GM19239 (cell line): ENCODE measurements at regions not wholly inside any gene's neighbourhood (a gene's known extent, or its start where the extent isn't known, plus 50 kb on each side); places are given as distances from the start of the nearest gene placed in this dataset.

ENCODE experiments used
- DNase-seq: peaks from one replicate; pipeline ENCODE4 v3.0.0; 2011; ENCODE audit warnings: low spot score; ENCODE audit not compliant: insufficient read length
- FAIRE-seq: peaks from 2 replicates; lab custom pipeline; 2011; peaks lifted over from hg19 to GRCh38; lab: Jason Lieb, UNC

DNA sequence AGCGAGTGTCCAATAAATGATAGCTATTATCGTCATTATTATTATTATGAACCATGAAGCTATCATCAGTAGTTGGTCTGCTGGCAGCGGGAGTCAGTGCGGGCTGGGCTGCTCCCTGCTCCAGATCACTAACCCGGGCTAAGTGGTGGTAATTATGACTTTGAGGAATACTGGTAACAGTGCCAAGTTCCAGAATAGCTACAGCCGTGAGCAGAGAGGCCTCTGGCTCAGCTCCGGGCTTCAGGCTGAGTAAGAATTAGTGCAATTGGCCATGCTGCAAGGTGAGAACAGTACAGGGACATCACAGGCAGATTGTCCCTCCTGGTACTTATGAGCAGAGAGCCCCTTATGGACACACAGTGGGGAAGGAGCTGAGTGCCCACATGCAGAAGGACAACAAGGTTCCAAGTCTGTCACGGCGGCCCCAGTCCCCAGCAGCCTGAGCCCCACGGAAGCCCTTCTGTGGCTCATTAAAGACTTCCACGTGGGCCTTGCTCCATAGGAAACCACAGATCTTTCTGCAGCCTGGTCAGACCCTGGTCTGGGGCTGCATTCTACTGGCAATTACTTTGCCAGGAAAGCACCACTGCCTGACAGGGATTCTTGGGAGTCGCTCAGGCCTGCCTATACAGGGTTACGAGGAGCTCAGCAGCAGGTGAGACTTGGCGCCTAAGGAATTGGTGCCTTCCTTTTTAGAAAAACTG lies 235.1 kb downstream of the RRAGC start:
- FAIRE-seq (no peak), DNase-seq (no peak)

- FAIRE-seq: no peak
These were observed 236.0 kb downstream of the RRAGC start for GRCh38 chr1:38623529-38623928.

GRCh38 chr1:38622197-38622596 lies 237.4 kb downstream of the RRAGC start:
- DNase-seq: no peak
- no peak for FAIRE-seq

More at GRCh38 chr1:38623529-38623928, 236.0 kb downstream of the RRAGC start:
- no peak for DNase-seq

DNA sequence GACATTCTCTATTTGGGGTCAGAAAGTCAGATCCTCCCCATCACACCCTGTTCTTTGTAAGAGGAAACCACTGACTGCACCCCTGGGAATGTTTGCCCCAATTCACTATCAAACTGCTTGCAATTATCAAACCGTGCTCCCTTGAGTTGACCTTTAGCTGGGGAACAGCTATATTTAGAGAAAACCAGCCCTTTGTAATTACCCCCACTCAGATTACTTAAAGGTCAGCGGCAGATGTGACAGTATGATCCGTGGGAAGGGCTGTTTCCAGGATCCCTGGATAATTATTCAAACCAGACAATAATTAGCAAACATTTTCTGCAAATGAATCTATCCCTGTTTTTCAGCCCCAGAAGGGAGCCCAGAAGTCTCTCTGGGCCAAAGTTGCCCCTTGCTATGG lies 242.7 kb downstream of the RRAGC start:
- FAIRE-seq: no peak
- DNase-seq: no peak

- FAIRE-seq: no peak
- DNase-seq: no peak
These were observed 243.9 kb downstream of the RRAGC start for GRCh38 chr1:38615680-38616079.

DNA sequence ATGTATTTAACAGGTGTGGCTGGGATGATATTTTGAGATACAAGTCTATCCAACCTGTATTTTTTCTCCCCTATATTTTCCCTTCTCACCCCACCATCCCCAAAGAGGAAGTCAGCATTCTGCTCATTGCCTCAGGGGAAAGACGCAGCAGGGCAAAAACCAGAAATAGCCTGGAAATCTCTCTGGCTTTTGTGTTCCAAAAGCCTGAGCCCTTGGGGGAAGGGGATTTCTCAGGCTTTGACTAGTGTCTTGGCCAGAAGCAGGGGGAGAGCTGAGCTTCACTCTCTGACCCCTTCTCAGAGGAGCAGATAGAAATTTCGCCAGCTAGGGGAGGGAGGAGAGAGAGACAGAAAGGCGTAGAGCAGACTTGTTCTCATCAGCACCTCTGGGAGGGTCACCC lies 244.7 kb downstream of the RRAGC start:
- DNase-seq (no peak), FAIRE-seq (no peak)

DNA sequence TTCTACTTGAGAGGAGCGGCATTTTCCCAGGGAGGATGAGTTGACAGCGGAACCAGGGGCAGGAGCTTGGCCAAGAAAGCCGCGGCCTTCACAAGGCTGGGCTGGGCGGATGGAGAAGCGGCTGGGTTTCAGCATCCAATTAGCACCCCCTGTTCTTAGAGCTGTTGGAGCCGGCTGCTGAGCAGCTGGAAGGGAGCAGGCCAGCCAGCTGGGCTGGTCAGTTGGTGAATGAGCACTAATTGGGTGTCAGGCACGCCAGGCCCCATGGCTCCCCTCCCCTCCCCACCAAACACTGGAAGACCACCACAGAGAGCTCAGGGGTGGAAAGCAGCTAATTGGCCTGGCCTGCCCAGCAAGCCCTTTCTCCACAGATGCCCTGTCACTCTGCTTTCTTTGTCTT lies 245.6 kb downstream of the RRAGC start:
- DNase-seq (no peak), FAIRE-seq (no peak)

GRCh38 chr1:38612951-38613350 lies 246.6 kb downstream of the RRAGC start:
- no peak for DNase-seq
- FAIRE-seq: no peak

DNA sequence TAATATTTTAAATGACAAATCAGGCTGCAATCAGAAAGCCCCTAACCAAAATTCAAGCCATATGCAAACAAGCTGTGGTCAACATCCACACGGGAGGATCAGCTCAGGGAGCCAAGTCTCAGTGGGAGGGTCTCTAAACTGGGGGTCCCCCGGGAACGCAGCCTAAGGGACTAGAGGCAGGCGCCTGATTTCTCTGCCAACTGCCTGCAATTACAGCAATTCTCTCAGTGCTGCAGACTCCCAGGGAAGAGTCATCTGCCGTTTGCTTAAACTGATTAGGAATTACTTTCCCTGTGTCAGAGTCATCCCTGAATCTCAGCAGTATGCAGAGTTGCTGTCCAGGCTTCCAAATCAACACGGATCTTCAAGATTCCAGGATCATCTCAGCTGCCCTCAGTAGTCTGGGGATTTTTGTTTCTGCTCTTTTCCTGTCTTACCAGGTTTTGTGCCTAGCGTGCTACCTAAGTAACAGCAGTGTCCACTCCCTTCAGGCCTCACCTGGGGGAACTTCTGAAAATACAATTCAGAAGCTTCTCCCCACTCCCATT lies 247.8 kb downstream of the RRAGC start:
- no peak for FAIRE-seq
- DNase-seq: no peak

DNA sequence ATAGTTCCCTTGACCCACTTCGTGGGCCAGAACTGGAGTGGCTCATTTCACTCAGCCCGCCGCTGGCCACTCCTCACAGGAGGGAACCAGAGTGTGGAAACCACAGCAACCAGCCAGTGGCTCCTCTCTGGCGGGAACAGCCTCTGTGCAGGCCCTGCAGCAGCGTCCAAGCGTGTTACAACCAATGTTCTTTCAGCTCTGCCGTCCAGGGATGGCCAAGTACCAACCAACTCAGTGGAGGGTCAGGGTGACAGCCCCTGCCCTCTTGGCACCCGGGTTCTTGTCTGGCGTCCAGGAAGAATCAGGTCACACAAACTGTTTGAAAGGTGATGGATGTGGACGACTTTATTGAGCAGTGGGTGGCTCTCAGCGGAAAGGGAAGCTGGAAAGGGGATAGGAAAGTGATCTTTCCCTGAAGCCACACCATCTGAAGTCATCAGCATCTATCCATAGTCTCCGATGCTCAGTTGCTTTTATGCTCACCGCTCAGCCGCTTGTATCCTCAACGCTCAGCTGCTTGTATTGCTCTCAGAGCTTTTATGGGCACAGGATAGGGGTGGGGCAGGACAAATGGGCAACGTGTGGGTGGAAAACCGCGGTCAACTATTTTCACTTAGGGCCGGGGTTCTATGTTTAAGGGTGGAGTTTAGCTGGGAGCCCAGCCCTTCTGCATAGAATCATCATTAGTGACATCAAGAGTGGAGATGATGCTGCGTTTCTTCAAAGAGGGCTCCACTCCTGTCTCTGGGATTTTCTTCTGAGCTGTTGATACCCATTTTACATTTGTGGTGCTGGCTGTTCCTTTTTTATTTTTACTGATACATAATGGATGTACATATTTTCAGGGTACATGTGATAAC lies 250.2 kb downstream of the RRAGC start:
- FAIRE-seq (no peak), DNase-seq (no peak)

GRCh38 chr1:38608202-38608864 lies 251.2 kb downstream of the RRAGC start:
- FAIRE-seq: no peak

DNA sequence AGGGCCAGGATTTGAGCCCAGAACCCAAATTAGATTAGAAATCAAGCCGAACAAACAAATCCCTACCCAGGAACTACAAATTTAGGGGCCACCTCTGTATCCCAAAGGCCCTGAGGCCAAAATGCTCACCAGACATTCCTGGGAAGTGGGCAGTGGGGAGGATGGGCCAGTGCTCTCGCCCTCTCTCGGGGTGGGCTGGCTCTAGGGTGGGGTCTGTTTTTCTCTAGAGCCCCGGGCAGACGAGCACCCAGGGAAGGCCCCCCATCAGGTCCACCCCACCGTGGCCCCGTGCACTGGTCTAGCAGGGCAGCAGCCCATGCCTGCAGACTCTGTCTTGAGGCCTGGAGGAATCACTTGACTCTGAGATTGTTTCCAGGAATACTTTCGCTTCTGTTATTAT lies 252.0 kb downstream of the RRAGC start:
- no peak for FAIRE-seq
- DNase-seq: no peak

More at GRCh38 chr1:38608202-38608864, 251.2 kb downstream of the RRAGC start:
- peak; percentile 18 for DNase-seq

DNA sequence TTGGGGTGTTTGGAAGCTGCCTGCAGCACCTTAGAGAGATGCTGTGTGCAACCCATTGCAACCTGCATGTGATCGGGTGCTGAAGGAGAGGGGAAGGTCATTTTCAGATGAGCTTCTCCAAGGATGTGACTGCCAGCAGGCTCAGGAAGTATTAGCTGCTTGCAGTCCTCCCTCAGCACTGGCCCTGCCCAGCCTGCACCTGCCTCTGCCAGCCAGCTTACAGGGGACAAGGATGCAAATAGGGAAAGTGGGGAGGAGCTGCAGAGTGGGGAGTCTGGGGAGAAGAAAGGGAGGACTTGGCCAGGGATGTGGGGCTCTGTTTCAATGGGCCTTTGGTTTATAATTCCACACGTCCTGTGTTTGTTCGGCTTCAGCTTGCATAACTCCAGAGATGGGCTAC lies 254.5 kb downstream of the RRAGC start:
- FAIRE-seq: no peak

GRCh38 chr1:38603907-38604306 lies 255.7 kb downstream of the RRAGC start:
- DNase-seq: no peak
- FAIRE-seq: no peak

More for the DNA sequence above, 254.5 kb downstream of the RRAGC start:
- DNase-seq: no peak

GRCh38 chr1:38600905-38601304 lies 258.7 kb downstream of the RRAGC start:
- FAIRE-seq (no peak), DNase-seq (no peak)

- no peak for DNase-seq
These were observed 259.3 kb downstream of the RRAGC start for GRCh38 chr1:38600286-38600685.

DNA sequence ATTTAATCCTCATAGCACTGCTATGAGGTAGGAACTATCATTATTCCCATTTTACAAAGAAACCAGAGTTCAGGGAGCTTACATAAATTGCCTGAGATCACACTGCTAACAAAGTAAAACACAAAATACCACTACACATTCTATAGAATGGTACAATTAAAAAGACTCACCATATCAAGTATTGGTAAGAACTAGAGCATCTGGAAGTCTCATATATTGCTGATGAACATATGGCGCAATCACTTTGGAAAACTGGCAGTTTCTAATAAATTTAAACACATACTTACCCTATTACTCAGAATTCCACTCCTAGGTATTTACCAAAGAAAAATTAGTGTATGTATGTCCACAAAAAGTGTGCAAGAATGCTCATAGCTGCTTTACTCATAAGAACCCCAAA lies 261.5 kb downstream of the RRAGC start:
- FAIRE-seq (no peak), DNase-seq (no peak)

More at GRCh38 chr1:38600286-38600685, 259.3 kb downstream of the RRAGC start:
- no peak for FAIRE-seq

DNA sequence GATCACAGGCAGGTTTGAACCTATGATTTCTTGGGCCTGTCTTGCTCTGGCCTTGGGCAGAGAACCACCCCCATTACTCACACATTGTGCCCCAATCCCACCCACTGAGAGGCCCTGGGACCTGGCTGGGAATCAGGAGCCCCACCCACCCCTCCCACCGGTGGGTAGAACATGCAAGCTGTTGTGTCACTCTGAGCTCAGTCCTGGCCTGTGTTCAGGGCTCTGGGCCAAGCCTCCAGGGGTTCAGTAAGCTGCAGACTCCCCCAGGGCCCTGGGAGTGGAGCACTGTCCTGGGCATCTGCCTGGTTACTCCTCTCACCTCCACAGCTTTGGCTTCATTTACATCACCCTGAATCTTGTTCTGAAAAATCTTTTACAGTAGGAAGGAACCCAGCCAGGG lies 270.5 kb downstream of the RRAGC start:
- no peak for FAIRE-seq
- DNase-seq: no peak

GRCh38 chr1:38587766-38588165 lies 271.8 kb downstream of the RRAGC start:
- DNase-seq: no peak
- FAIRE-seq: no peak

- FAIRE-seq (peak; percentile 74), DNase-seq (peak; percentile 71)
These were observed 272.5 kb downstream of the RRAGC start for GRCh38 chr1:38586993-38587646.
